ENCODE measurements at regions not wholly inside any gene's neighbourhood (a gene's known extent, or its start where the extent isn't known, plus 50 kb on each side); places are given as distances from the start of the nearest gene placed in this dataset. TPM values are rescaled to one million over a fixed set of nuclear protein-coding genes. Genes with fewer than 3 reads are reported as not detected.

GRCh38 chr13:106619688-106620555, 52.0 kb upstream of the ARGLU1 start:
- DNase-seq (ENCODE audit: low read depth), result peak; percentile 45
- no peak overlapping the region for H3K27ac ChIP-seq (ENCODE audit: low read depth, low read length)
- no peak overlapping the region for H3K4me3 ChIP-seq (ENCODE audit: insufficient read depth, low read depth, low read length)
- no peaks in the 10 kb centered on the region for H3K27me3 ChIP-seq (ENCODE audit: insufficient read depth, low read length)
- peaks cover 5% of the 10 kb centered on the region for H3K4me1 ChIP-seq (ENCODE audit: insufficient read depth, low read length)
- Mint-ChIP-seq H3K27me3 (ENCODE audit: low read depth, unreplicated experiment) (peaks cover 5% of the 10 kb centered on the region), H3K4me1 (ENCODE audit: low read depth, unreplicated experiment) (peaks cover 3% of the 10 kb centered on the region), H3K36me3 (ENCODE audit: low read depth, unreplicated experiment) (no peaks in the 10 kb centered on the region), H3K27ac (ENCODE audit: unreplicated experiment) (no peak overlapping the region), H3K9me3 (ENCODE audit: unreplicated experiment) (peaks cover 2% of the 10 kb centered on the region), H3K4me3 (ENCODE audit: unreplicated experiment) (no peak overlapping the region)
- H3K36me3 ChIP-seq (ENCODE audit: insufficient read depth, low read length), result no peaks in the 10 kb centered on the region
- H3K79me2 ChIP-seq (ENCODE audit: insufficient read depth, low read length), result no peaks in the 10 kb centered on the region
- no peaks in the 10 kb centered on the region for H4K20me1 ChIP-seq (ENCODE audit: insufficient read depth, low read length)
- peak overlapping the region; percentile 30 for H2AFZ ChIP-seq (ENCODE audit: low read depth, low read length)
- H3K4me2 ChIP-seq (ENCODE audit: low read length), result peak overlapping the region; percentile 36
- no peak overlapping the region for H3K9ac ChIP-seq (ENCODE audit: low read length)
- TF ChIP-seq, protein P1, sequence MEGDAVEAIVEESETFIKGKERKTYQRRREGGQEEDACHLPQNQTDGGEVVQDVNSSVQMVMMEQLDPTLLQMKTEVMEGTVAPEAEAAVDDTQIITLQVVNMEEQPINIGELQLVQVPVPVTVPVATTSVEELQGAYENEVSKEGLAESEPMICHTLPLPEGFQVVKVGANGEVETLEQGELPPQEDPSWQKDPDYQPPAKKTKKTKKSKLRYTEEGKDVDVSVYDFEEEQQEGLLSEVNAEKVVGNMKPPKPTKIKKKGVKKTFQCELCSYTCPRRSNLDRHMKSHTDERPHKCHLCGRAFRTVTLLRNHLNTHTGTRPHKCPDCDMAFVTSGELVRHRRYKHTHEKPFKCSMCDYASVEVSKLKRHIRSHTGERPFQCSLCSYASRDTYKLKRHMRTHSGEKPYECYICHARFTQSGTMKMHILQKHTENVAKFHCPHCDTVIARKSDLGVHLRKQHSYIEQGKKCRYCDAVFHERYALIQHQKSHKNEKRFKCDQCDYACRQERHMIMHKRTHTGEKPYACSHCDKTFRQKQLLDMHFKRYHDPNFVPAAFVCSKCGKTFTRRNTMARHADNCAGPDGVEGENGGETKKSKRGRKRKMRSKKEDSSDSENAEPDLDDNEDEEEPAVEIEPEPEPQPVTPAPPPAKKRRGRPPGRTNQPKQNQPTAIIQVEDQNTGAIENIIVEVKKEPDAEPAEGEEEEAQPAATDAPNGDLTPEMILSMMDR (IDR thresholded peaks at IDR 0.05; ENCODE audit: insufficient read depth, low read depth, low read length), result peak; percentile 85
- TF ChIP-seq EZH2 (IDR thresholded peaks at IDR 0.05; ENCODE audit: insufficient read depth, low read length), result no peak
- no peak for FAIRE-seq
- no peaks in the 10 kb centered on the region for H3K9me3 ChIP-seq (ENCODE audit: insufficient read depth, low read depth, low read length)

Small RNAs in the stretch of these regions (microRNA-seq; reads per million reads assigned to microRNA genes)
- gene MIR1267, result not detected

All from astrocyte (in vitro differentiated cells and primary cell).